AG09309 (cell line): ENCODE measurements at regions not wholly inside any gene's neighbourhood (a gene's known extent, or its start where the extent isn't known, plus 50 kb on each side); places are given as distances from the start of the nearest gene placed in this dataset.
A peak's percentile ranks its signal among the peaks of the same experiment; 100 is the strongest.

Experiments used
- DNase-seq: peaks from one replicate; pipeline ENCODE4 v3.0.0-alpha.2; 2010; ENCODE audit warnings: low read depth
- H3K4me3 ChIP-seq: 2 replicates; pipeline ENCODE4 v1.5.1; 2011; ENCODE audit warnings: mild to moderate bottlenecking, low read depth, low read length, moderate library complexity; ENCODE audit not compliant: control insufficient read depth
- TF ChIP-seq, protein P1 (sequence below): IDR thresholded peaks from 2 replicates; pipeline ENCODE4 v1.5.1; 2011; ENCODE audit warnings: mild to moderate bottlenecking, low read depth, low read length, inconsistent platforms; ENCODE audit not compliant: insufficient read depth, control insufficient read depth; ENCODE audit errors: missing control alignments

DNA sequence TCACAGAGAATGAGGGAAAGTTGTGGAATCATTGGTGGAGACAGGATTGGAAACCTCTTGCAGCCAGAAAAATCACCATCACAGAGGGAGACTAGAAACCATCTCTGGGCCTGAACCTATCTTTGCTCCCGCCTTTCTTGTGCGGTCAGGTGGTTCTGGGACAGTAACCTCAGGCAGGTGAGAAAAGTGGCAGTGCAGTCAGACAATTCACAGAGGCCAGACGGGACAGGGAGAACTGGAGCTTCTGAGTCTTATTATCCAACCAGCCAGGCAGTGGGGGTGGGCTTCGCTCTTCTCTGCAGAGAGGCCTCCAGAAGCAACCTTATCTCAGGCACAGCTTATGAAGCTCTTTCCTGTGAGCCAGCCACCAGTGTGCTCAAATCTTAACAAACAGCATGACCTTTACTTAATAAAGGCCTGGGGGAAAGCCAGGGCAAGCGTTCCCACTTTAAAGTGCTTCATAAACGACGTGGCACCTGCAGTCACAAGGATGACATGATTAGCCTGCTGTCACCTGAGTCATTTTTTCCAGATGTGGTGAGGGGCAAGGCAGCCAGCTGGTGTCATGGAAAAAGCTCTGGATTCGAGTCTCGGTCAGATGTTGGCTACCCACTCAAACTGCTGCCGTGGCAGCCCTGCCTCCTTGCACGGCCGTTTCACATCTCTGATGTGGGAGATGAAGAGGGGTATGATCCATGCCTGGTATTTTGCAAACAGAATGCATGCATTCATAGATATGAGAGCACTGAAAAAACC, 109.7 kb downstream of the B3GNT2 start:
- no peak for DNase-seq
- TF ChIP-seq, protein P1, sequence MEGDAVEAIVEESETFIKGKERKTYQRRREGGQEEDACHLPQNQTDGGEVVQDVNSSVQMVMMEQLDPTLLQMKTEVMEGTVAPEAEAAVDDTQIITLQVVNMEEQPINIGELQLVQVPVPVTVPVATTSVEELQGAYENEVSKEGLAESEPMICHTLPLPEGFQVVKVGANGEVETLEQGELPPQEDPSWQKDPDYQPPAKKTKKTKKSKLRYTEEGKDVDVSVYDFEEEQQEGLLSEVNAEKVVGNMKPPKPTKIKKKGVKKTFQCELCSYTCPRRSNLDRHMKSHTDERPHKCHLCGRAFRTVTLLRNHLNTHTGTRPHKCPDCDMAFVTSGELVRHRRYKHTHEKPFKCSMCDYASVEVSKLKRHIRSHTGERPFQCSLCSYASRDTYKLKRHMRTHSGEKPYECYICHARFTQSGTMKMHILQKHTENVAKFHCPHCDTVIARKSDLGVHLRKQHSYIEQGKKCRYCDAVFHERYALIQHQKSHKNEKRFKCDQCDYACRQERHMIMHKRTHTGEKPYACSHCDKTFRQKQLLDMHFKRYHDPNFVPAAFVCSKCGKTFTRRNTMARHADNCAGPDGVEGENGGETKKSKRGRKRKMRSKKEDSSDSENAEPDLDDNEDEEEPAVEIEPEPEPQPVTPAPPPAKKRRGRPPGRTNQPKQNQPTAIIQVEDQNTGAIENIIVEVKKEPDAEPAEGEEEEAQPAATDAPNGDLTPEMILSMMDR: no peak
- H3K4me3 ChIP-seq: no peak overlapping the region

DNA sequence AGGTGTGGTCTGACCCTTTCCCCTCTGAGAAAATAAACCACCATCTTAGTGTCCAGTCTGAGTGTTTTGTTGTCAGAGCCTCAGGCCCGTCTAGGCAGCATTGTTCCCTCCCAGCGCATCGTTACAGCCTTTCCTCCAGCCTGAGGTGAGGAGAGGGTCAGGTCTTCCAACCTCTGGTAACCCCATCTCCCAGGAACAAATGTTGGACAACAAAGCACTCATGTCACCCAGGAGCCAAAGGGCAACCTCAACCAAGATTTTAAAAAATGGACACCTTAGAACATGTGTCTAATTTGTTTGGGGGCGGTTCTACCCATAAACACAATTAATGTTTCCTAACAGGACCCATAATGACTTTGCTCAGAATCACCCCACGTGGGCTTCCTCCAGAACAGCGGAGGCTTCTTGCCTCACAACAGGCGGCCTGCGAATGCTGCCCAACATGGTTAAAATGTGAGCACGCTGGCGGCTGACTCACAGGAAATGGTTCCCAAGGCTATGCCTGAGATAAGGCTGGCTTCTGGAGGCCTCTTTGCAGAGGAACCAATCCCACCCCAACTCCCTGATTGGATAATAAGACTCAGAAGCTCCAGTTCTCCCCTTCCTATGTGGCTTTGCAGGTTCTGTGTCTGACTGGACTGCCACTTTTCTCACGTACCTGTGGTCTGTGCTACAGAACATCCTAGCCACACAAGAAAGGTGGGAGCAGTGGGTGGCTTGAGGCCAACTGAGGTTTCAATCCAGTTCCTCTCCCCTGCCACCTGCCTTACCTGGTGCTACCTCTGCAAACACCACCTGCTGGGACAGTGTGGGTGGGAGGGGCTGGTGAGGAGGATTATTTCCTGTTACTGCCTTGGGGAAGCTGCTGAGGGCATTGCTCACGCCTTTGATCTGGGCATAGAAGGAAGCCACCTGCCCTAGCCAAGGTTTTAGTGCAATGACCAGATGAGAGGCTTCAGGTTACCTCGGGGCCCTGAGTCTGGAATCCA, 108.8 kb downstream of the B3GNT2 start:
- TF ChIP-seq, protein P1: no peak
- no peak overlapping the region for H3K4me3 ChIP-seq
- DNase-seq: peak; percentile 20

GRCh38 chr2:62303788-62304187, 107.9 kb downstream of the B3GNT2 start:
- no peak overlapping the region for H3K4me3 ChIP-seq
- DNase-seq: no peak
- TF ChIP-seq, protein P1: no peak

GRCh38 chr2:62302631-62303435, 106.9 kb downstream of the B3GNT2 start:
- no peak for DNase-seq
- TF ChIP-seq, protein P1: no peak
- no peak overlapping the region for H3K4me3 ChIP-seq

GRCh38 chr2:62300925-62301324, 105.0 kb downstream of the B3GNT2 start:
- no peak for DNase-seq
- H3K4me3 ChIP-seq: no peak overlapping the region
- TF ChIP-seq, protein P1: no peak

DNA sequence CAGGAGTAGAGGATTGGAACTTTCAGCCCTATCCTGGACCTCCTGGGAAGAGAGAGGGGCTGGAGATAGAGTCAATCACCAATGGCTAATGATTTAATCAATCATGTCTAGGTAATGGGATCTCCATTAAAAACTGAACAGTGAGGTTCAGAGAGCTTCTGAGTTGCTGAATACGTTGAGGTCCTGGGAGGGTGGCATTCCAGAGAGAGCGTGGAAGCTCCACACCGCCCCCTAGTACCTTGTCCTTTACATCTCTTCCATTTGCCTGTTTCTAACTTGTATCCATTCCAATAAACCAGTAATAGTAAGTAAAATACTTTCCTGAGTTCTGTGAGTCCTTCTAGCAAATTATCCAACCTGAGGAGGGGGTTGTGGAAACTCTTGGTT, 101.7 kb downstream of the B3GNT2 start:
- TF ChIP-seq, protein P1: peak; percentile 34
- no peak for DNase-seq
- H3K4me3 ChIP-seq: no peak overlapping the region
